GM12891 (cell line): ENCODE measurements at regions not wholly inside any gene's neighbourhood (a gene's known extent, or its start where the extent isn't known, plus 50 kb on each side); places are given as distances from the start of the nearest gene placed in this dataset.

ENCODE experiments used
- POLR2AphosphoS5 ChIP-seq: IDR thresholded peaks from 2 replicates; pipeline ENCODE4 v1.6.1; 2011; ENCODE audit warnings: low read depth, low read length, control low read depth
- POU2F2 ChIP-seq: IDR thresholded peaks from 2 replicates; pipeline ENCODE4 v1.6.1; 2011; ENCODE audit warnings: low read depth, mild to moderate bottlenecking, control low read depth, low read length, moderate library complexity

GRCh38 chr6:40714143-40714542 lies 127.0 kb upstream of the LRFN2 start:
- TF ChIP-seq POLR2AphosphoS5: no peak
- no peak for TF ChIP-seq POU2F2
